SIG-M5 treated with dmso at 0.1 percent for 504 hours (cell line): ENCODE measurements at regions not wholly inside any gene's neighbourhood (a gene's known extent, or its start where the extent isn't known, plus 50 kb on each side); places are given as distances from the start of the nearest gene placed in this dataset.

ENCODE experiments used
- DNase-seq: peaks from one replicate; lab custom pipeline; 2025; ENCODE audit not compliant: unreplicated experiment; lab: John Stamatoyannopoulos, UW

DNA sequence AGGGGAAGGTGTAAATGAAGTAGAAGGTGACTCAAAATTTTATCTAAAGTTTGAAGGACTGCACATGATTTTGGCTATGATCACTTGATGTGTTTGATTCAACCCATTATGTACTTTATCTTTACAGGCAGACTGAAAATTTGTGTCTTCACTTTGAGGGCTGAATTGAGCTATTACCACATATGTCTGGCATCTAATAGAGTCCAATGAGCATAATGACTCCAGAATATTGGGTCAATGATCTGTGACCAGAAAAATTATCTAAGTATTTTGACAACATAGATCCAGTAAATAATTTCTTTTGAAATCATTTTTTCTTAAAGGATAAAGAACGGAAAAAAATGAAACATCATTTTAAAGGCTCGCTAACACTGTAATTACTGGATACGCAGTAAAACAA lies 2810.0 kb downstream of the PCDH9 start:
- no peak for DNase-seq

DNA sequence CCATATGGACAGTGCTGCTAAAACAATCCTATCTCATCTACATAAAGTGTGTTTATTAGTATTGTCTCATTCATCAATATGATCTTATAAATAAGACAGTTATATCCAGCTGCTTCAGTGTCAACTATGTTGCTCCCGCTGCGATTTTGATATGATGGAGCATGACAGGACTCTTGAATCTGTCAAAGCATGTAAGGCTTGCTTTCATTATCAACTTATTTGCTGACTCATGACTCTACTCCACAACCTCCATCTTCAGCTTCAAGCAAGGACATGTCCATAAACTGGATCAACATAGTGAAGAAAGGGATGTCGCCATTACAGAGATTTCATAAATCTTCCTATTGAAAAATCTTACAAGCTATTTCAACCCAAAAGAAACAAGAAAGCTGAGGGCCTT lies 2812.6 kb downstream of the PCDH9 start:
- no peak for DNase-seq

DNA sequence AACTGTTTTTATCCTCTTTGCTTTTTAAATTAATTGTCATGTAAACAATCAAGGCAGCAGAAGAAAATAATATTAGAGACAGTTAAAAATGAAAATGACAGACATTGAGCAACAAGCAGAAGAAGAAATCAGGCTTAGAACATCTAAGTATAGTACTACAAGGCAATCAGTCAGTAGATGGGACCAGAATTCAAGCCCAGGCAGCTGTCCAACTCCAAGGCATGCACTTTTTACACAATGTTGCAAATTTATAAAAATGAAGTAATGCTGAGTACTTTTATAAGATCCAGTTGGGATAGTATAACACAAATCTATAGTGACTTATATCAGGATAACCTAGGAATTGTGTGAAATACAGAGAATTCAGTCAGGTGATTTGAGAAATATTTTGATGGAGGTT lies 2815.8 kb downstream of the PCDH9 start:
- no peak for DNase-seq

DNA sequence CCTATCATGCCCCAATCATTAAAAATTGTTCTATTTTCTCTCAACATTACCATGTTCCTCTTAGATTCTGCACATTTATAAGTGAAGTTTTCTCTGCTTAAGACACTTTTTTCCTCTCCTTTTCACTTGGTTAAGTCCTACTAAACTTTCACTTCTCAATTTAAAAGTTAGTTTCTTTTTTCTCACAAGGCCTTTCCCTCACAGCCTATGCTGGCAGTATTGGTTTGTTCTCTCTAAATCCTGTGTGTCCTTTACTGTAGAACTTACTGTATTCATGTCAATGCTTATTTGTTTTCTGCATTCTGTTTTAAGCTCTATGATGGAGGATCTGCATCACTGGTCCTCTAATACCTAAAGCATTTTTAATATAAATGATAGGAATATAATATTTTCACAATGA lies 2816.6 kb downstream of the PCDH9 start:
- peak; percentile 8 for DNase-seq

DNA sequence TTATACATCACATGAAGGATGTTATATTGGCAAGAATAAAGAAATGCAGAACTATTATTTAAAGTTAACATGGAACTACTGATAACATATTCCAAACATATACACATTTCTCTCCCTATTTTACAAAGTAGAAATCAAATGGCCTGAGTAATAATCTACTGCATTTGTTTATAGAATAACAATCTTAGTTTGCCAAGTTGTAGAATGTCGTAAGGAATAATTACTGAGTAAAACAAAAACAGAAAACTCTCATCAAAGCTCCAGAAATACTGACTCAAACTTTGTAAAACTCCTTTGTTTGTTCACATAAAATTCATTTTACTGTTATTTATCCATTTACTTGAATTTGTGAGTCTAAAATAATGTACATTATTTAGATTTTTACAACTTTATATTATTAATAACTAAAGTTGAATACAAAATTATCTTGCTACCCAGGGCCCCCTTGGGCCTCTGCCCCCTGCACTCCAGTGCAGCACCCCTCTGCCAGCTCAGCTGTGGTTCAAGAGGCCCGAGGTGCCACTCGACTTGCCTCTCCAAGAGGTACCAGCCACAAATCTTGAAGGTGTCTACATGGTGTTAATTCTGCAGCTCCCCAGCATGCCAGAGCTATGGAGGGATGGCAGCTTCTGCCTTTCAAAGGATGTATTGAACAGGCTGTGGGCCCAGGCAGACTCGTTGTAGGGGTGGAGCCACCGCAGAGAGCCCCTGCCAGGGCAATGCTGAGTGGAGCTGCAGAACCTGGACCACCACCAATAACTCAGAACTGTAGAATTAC lies 2819.7 kb downstream of the PCDH9 start:
- no peak for DNase-seq

DNA sequence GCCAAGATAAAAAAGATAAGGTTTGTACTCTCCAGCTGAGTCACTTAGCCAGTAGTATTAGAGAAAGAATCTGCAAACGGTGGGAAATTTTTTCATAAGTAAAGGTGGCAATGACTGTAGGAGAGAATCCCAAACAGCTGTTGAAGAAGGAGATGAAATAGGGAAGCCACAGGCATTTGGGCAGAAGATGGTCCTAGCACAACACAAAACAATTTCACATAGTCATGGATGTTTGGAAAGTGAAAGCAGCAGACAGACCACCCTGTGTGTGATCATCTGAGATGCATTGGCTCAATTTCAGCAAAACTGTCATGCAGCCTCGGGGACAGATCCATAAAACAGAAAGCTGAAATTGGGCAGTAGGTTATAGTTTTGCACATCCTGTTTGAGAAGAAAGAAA lies 2832.4 kb downstream of the PCDH9 start:
- DNase-seq = no peak

DNA sequence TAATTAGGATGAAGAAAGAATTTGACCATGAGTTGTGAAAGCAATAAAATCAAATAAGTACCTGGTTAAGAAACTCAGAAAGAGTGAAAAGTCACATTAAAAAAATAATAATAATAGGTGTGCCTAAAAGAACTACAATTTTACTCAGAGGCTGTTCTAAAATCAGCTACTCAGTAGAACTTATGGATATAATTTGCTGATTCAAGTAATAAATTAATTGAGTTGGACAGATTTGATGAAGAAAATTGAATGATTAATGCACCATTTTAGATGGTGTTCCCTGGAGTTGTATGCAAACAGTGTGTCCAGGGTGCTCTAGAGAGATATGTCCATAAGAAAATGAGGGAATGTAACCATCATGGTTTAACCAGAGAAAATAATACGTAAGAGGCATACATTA lies 2852.5 kb downstream of the PCDH9 start:
- DNase-seq = no peak

DNA sequence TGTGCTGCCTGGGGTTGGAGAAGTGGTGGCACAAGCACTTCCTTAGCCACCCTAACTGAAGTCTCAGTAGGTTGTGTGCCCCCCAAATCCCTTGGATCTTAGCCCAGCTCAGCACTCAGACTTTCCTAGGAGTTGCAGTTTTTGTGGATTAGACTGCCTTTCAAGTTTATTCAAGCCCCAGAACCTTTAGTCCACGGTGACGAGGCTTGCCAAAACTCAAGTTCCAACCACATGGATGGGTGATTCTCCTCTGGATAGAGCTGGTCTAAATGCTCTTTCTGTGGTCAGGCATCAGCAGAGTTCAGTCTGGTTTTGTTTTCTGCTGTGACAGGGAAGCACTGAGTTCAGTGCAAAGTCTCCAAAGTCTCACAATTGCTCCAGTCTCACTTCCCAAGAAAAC lies 2858.7 kb downstream of the PCDH9 start:
- DNase-seq = no peak

DNA sequence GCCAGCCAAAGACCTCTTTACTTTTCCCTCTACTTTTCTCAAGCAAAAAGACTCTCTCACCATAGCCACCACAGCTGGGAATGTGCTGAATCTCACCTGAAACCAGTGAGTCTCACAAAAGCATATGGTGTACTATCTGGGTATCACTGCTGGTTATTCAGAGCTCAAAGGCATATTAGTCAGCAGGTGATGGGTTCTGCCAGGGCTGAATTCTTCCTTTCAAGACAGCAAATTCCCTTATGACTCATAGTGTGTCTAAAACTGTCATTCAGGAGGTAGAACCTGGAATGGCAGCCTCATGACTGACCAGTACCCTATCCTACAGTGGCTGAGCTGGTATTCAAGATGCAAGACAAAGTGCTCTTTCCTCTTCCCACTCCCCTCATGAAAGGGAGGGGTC lies 2859.1 kb downstream of the PCDH9 start:
- DNase-seq = no peak

DNA sequence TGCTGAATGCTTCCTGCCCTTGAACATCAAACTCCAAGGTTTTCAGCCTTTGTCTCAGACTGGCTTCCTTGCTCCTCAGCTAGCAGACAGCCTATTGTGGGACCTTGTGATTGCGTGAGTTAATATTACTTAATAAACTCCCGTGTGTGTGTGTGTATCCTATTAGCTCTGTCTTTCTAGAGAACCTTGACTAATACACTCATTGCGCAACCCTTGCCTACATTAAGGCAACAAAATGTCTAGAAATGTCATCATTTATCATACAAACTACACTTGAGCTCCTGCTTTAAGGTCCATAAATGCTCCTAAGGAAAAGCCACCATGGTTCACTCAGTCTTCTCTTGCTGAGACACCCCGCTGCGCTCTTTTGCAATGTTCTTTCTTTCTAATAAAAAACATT lies 2861.0 kb downstream of the PCDH9 start:
- peak; percentile 7 for DNase-seq

DNA sequence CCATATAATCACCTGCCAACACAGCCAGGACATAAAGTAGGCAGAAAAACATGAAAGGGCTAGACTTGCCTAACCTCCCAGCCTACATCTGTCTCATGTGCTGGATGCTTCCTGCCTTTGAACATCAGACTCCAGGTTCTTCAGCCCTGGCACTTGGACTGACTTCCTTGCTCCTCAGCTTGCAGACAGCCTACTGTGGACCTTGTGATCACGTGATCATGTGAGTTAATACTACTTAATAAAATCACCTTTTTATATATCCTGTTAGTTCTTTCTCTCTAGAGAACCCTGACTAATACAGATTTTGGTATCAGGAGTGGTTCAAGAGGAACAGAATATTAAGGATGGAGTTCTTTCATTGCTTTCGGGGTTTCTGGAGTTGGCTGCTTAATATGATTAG lies 2867.6 kb downstream of the PCDH9 start:
- no peak for DNase-seq

DNA sequence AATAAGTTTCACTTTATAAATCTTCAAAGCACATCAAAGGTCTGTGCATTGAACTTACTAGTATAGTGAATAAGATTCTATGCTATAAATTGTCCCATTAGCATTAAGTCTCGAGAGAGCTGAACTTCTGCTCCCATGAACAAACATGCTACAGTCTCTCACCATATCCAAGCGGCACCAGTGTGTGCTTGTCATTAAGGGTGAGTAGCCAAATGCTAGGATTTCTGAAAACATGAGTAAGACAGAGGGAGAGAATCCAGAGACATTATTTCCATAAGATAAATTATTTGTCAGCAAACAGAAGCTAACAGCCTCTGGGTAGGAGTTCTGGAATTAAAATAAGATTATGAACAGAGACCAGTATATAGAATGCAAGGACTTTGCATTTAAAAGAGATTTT lies 2882.5 kb downstream of the PCDH9 start:
- no peak for DNase-seq

DNA sequence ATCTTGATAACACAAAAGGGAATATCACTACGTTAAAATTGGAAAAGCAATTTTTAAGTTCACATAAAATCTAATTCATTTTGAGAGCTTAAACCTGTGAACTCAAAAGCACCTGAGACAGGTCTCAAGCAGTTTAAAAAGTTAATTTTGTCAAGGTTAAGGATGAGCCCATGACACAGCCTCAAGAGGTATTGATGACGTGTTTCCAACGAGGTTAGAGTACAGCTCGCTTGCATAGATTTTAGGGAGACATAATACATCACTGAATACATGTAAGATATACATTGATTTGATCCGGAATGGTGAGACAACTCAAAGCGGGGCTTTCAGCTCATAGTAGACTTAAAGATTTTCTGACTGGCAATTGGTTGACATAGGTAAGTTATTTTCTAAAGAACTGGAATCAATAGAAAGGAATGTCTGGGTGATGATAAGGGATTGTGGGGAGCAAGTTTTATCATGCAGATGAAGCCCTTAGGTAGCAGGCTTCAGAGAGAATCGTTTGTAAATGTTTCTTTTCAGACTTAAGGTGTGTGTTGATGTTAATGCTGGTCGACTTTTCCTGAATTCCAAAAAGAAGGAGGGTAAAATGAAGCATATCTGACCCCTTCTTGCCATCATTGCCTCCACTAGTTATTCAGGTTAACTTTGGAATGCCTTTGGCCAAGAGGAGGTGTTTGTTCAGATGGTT lies 2890.6 kb downstream of the PCDH9 start:
- no peak for DNase-seq

DNA sequence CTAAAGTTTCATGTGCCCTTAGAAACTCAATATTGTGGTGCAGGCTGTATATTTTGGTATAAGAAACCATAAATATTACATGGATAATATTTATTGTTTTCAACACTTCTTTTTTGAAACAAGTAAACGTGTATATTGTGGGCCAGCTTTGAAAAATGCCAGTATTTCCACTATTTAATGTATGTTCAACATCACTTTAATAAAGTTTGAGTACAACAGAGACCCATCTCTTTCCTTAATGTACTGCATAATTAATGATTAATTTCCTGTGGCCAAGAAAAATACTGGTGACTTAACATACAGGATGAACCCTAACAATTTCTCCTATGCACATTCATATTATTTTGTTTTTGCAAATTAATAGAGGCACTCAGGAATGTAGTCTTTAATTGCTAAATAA lies 2891.5 kb downstream of the PCDH9 start:
- no peak for DNase-seq

DNA sequence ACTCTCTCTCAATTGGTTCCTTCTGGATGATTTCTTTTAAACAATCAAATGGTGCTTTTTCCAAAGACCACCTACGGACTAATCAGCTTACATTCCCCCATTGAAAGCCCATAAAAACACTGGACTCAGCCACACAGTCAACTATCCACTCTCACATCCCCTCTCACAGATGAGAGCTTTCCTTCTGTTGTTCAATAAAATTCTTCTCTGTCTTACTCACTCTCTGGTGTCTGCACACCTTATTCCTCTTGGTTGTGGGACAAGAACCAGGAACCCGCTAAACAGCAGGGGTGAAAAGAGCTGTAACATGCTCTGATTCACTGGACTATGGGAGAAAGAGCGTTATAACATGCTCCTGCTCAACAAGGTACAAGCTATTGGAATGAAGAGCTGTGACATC lies 2896.2 kb downstream of the PCDH9 start:
- no peak for DNase-seq

DNA sequence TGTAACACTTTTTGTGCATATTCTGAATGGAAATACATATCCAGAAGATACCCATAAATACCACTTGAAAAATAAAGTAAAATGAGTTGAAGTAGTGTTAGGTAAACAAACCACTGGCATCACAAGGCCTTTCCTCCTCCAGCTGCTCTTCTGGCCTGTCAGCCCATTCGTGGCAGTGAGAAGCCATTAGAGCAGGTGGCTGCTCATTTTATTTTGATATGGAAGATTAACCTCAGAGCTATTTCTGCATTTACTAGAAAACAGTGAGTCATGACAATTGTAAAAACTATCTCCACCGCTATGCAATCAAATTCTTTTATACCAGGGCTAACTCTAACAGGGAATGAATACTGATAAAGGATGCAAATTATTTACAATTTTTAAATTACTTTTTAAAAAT lies 2898.1 kb downstream of the PCDH9 start:
- no peak for DNase-seq

DNA sequence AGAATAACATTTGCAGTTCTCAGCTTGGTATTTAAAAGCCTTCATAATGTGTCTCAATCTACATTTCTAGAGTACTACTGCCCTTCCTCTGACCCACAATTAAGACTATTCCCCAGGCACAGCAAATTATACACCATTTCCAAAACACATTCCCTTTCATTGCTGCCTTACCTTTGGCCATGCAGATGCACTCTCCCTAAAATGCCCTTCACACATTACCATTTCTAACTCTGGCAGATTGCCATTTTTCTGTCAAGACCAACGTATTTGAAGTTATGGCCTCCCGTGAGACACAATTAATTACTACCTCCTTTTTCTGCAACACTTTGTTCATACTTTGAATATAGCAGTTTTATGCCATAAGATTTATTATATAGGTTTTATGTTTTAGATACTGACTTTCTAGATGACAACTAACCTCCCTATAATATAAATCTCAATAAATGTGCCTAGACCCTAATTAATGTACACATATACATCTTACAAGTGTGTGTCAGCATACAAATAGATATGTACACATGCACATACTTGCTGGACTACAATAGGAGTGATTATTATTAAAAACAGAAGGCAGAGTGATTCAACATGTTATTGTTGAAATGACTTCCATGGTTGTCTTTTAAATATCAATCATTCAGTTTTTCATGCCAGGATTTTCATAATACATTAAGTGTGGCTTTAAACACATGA lies 2902.5 kb downstream of the PCDH9 start:
- DNase-seq = no peak

DNA sequence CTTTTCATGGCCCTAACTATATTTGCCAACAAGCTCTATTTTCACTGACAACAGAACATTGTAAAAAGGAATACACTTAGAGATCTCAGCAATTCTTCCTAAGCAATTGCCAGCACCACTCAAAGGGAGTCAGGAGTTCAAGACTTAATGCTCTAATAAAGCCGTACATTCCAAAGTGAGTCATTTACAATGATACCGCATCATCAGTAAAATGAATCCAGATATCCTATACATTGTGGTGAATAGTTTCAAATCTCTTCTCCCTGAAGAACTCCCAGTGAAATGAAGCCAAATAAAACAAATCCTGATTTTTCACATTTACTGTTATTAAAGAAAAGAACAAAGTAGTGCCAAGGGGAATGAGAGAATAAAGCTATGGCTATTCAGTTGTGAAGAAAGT lies 2898.7 kb upstream of the PCDH20 start:
- no peak for DNase-seq

DNA sequence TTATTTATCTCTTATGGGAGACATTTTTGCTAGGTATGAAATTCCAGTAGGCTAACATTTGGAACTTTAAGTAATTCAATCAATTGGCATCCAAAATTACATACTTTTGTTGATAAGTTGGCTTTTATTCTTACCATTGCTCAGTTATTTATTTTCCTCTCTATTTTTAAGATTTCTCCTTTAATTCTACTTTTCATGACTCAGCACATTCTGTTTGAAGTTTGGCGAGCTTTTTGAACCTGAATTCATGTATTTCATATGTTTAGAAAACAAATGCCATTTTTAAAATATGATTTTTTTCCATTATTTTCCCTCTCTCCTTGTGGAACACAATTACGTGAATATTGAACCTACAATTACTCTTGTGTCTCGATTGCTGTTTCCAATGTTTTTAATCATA lies 2896.3 kb upstream of the PCDH20 start:
- DNase-seq = no peak

DNA sequence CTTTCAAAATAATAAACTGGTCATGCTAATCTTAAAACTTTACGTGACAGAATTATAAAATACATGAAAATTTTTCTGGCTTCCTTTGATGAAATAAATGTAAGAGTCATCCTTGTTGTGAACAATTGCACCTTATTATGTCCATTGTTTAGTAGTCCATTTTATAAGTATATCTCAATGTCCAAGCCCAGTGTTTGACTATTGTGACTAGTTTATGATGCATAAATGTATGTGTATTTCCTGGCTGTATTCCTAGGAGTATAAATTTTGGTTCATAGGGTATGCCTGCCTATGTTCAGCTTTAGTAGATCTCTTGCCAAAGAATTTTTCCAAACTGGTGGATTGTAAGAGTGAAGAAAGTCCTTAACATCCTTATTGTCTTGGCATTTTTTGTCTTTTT lies 2895.5 kb upstream of the PCDH20 start:
- no peak for DNase-seq

DNA sequence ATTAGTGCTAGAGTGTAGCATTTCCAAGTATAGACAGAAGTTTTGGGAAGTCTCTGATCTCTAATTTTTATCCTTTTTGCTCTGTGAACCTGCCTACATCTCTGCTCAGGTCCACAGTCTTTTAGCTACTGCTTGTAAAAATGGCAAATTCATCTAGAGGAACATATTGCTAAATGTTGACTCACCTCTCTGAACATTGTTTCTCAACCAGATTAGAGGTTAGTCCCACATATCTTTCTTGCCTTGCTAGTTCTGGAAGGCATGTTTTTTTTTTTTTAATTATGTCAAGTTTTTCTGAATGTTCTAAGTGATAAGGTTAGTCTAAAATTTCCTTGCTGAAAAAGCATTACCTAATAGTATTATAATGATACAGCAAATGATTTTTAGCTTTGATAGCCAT lies 2889.6 kb upstream of the PCDH20 start:
- DNase-seq = no peak

DNA sequence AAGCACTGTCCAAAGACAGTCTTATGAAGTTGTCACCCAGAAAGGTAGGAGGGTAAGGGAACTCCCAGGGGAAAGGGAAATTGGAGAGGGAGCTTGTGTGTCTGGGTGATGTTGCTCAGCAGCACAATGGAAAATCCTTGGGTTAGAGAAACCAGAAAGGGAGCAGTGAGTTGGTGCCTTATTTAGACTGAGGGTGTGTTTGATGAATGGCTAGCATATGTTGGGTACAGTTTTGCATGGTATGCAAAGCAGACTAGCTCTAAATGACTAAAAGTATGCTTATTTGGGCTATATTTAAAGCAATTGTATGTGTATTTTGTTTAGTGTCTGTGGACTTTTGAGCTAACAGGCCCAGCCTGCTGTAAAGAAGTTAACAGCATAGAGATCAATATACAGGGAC lies 2884.6 kb upstream of the PCDH20 start:
- DNase-seq = no peak
